B cell (primary cell): ENCODE measurements at regions not wholly inside any gene's neighbourhood (a gene's known extent, or its start where the extent isn't known, plus 50 kb on each side); places are given as distances from the start of the nearest gene placed in this dataset.

Experiments used
- EZH2 ChIP-seq: IDR thresholded peaks from 2 replicates; pipeline ENCODE4 v1.6.1; 2012; ENCODE audit warnings: borderline replicate concordance, low read depth, mild to moderate bottlenecking, moderate library complexity, low read length; ENCODE audit not compliant: insufficient read depth, poor library complexity, severe bottlenecking
- TF ChIP-seq, protein P1 (sequence below): fragments of 200-600 bp; IDR thresholded peaks from one replicate; pipeline ENCODE4 v1.8.0; 2022; ENCODE audit warnings: antibody characterized with exemption, mild to moderate bottlenecking

DNA sequence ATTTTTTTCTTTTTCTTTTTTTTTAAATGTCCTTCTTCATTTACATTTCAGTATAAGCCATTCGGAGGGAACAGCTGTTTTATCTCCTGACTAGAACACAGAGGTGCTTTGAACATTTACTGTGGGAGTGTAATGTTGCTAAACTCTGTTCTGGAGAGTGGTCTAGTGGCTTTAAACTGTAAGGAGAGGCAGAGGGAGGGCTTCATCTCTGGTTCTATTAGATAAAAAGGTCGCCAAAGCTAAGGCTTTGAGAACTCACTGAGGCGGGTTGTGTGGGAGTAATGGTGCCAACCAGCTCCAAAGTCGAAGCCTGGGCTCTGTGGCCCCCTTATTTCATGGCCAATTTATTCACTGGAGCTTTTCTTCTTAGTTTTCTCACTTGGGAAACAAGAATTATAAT, 133.2 kb downstream of the ANXA2 start:
- TF ChIP-seq, protein P1, sequence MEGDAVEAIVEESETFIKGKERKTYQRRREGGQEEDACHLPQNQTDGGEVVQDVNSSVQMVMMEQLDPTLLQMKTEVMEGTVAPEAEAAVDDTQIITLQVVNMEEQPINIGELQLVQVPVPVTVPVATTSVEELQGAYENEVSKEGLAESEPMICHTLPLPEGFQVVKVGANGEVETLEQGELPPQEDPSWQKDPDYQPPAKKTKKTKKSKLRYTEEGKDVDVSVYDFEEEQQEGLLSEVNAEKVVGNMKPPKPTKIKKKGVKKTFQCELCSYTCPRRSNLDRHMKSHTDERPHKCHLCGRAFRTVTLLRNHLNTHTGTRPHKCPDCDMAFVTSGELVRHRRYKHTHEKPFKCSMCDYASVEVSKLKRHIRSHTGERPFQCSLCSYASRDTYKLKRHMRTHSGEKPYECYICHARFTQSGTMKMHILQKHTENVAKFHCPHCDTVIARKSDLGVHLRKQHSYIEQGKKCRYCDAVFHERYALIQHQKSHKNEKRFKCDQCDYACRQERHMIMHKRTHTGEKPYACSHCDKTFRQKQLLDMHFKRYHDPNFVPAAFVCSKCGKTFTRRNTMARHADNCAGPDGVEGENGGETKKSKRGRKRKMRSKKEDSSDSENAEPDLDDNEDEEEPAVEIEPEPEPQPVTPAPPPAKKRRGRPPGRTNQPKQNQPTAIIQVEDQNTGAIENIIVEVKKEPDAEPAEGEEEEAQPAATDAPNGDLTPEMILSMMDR = no peak
- no peak for TF ChIP-seq EZH2
